ENCODE measurements at regions not wholly inside any gene's neighbourhood (a gene's known extent, or its start where the extent isn't known, plus 50 kb on each side); places are given as distances from the start of the nearest gene placed in this dataset.

DNA sequence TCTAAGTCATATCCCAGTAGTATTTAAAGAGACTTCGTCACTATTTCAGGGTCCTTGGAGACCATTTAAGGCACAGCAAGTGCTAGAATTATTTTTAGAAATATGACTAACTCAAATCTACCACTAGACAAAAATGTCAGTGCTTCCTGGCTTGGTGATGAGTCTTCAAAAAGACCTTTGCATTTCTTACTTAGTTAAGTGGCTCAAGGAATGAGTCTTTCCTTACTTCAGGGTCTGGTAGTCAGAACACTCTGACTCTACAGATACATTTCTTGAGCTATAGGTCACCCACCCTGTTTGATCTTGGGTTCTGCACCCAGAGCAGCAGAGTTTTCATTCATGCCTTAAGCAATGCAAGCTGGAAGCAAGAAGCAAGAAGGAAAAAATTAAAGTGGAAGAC is 191.0 kb upstream of the HTR2A start:
- 81% methylated on average over 1 of the region's 1 CpG for WGBS
- no peaks in the 10 kb centered on the region for H3K9me3 ChIP-seq (ENCODE audit: control insufficient read depth in 4 of 4, low read length in 3 of 4)
- H3K36me3 ChIP-seq (ENCODE audit: control insufficient read depth in 4 of 4, insufficient read depth in 3 of 4, low read depth in 1 of 4, low read length in 3 of 4): no peaks in the 10 kb centered on the region
- H3K27me3 ChIP-seq (ENCODE audit: control insufficient read depth in 4 of 4, insufficient read depth in 4 of 4, low read length in 3 of 4): no peaks in the 10 kb centered on the region
- DNase-seq (ENCODE audit: low spot score): no peak
- TF ChIP-seq GABPA (IDR thresholded peaks at IDR 0.05 in 1 of 2, conservative IDR thresholded peaks at IDR 0.05 in 1 of 2) (no peak), TAF1 (conservative IDR thresholded peaks at IDR 0.05) (no peak), SP1 (IDR thresholded peaks at IDR 0.05) (no peak), EGR1 (IDR thresholded peaks at IDR 0.05; ENCODE audit: low read depth in 2 of 2) (no peak)
- no peaks in the 10 kb centered on the region for H3K4me1 ChIP-seq (ENCODE audit: control insufficient read depth in 4 of 4, insufficient read depth in 4 of 4, low read length in 3 of 4)
- no peak overlapping the region for H3K9ac ChIP-seq (ENCODE audit: low read depth in 1 of 2, low read length in 2 of 2)
- no peak overlapping the region for H3K4me3 ChIP-seq (ENCODE audit: low read depth in 1 of 3, low read length in 3 of 3)
- no peak overlapping the region for H3K27ac ChIP-seq (ENCODE audit: low read depth in 1 of 2, low read length in 2 of 2)

DNA sequence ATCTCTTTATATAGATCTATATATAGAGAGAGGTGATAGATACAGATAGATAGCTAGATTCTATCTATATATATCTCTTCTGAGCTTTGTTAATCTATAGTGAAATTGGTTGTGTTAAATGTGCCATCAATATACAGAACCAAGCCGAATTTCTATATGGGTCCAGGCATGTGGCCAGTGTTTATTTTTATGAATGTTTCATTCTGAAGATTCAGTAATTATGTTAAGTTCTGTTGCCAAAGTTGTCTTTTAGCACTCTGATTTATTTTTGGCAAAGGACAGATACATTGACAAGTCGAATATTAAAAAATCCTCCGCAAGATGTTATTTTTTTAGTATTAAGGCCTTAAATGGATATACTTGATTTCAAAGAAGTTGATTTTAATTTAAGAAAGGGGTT is 190.4 kb upstream of the HTR2A start:
- no peaks in the 10 kb centered on the region for H3K4me1 ChIP-seq (ENCODE audit: control insufficient read depth in 4 of 4, insufficient read depth in 4 of 4, low read length in 3 of 4)
- no peaks in the 10 kb centered on the region for H3K9me3 ChIP-seq (ENCODE audit: control insufficient read depth in 4 of 4, low read length in 3 of 4)
- H3K36me3 ChIP-seq (ENCODE audit: control insufficient read depth in 4 of 4, insufficient read depth in 3 of 4, low read depth in 1 of 4, low read length in 3 of 4): no peaks in the 10 kb centered on the region
- no peak for DNase-seq (ENCODE audit: low spot score)
- 88% methylated on average over 3 of the region's 3 CpGs for WGBS
- H3K4me3 ChIP-seq (ENCODE audit: low read depth in 1 of 3, low read length in 3 of 3): no peak overlapping the region
- H3K27ac ChIP-seq (ENCODE audit: low read depth in 1 of 2, low read length in 2 of 2): no peak overlapping the region
- no peaks in the 10 kb centered on the region for H3K27me3 ChIP-seq (ENCODE audit: control insufficient read depth in 4 of 4, insufficient read depth in 4 of 4, low read length in 3 of 4)
- no peak overlapping the region for H3K9ac ChIP-seq (ENCODE audit: low read depth in 1 of 2, low read length in 2 of 2)
- TF ChIP-seq YY1 (IDR thresholded peaks at IDR 0.05): no peak
- no peak for TF ChIP-seq FOXA2 (IDR thresholded peaks at IDR 0.05)
- TF ChIP-seq RAD21 (IDR thresholded peaks at IDR 0.05): no peak
- TF ChIP-seq GABPA (IDR thresholded peaks at IDR 0.05 in 1 of 2, conservative IDR thresholded peaks at IDR 0.05 in 1 of 2): no peak
- no peak for TF ChIP-seq TAF1 (conservative IDR thresholded peaks at IDR 0.05)
- no peak for TF ChIP-seq SP1 (IDR thresholded peaks at IDR 0.05)
- no peak for TF ChIP-seq RXRA (IDR thresholded peaks at IDR 0.05)
- no peak for TF ChIP-seq NR2F2 (IDR thresholded peaks at IDR 0.05)

DNA sequence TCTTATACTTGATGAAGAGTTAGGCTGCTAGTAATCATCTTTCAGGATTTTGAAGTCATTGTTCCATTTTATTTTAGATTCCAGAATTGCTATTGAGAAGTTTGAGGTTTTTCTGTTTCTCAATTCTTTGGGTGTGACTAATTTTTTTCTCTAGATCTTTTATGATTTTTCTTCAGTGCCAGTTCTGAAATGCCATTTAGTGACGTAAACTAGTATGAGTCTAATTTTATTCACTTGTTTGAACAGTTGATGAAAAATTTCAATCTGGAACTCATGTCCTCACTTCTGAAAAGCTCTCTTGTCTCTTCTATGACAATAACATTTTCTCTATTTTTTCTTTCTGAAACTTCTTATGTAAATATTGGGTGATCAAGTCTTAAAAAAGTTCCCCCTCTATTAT is 188.5 kb upstream of the HTR2A start:
- Histone ChIP-seq H3K9ac (ENCODE audit: low read depth in 1 of 2, low read length in 2 of 2) (no peak overlapping the region), H3K27me3 (ENCODE audit: control insufficient read depth in 4 of 4, insufficient read depth in 4 of 4, low read length in 3 of 4) (no peaks in the 10 kb centered on the region), H3K4me1 (ENCODE audit: control insufficient read depth in 4 of 4, insufficient read depth in 4 of 4, low read length in 3 of 4) (no peaks in the 10 kb centered on the region), H3K4me3 (ENCODE audit: low read depth in 1 of 3, low read length in 3 of 3) (no peak overlapping the region), H3K9me3 (ENCODE audit: control insufficient read depth in 4 of 4, low read length in 3 of 4) (no peaks in the 10 kb centered on the region), H3K27ac (ENCODE audit: low read depth in 1 of 2, low read length in 2 of 2) (no peak overlapping the region), H3K36me3 (ENCODE audit: control insufficient read depth in 4 of 4, insufficient read depth in 3 of 4, low read depth in 1 of 4, low read length in 3 of 4) (no peaks in the 10 kb centered on the region)
- TF ChIP-seq GABPA (IDR thresholded peaks at IDR 0.05 in 1 of 2, conservative IDR thresholded peaks at IDR 0.05 in 1 of 2) (no peak), EGR1 (IDR thresholded peaks at IDR 0.05; ENCODE audit: low read depth in 2 of 2) (no peak), RXRA (IDR thresholded peaks at IDR 0.05) (no peak), TAF1 (conservative IDR thresholded peaks at IDR 0.05) (no peak), NR2F2 (IDR thresholded peaks at IDR 0.05) (no peak), HNF4A (conservative IDR thresholded peaks at IDR 0.05) (no peak), RAD21 (IDR thresholded peaks at IDR 0.05) (no peak), JUND (IDR thresholded peaks at IDR 0.05) (no peak), FOXA2 (IDR thresholded peaks at IDR 0.05) (no peak), HNF4G (IDR thresholded peaks at IDR 0.05) (no peak), SP1 (IDR thresholded peaks at IDR 0.05) (no peak), YY1 (IDR thresholded peaks at IDR 0.05) (no peak), FOXA1 (IDR thresholded peaks at IDR 0.05) (no peak)
- TF ChIP-seq, protein P1, sequence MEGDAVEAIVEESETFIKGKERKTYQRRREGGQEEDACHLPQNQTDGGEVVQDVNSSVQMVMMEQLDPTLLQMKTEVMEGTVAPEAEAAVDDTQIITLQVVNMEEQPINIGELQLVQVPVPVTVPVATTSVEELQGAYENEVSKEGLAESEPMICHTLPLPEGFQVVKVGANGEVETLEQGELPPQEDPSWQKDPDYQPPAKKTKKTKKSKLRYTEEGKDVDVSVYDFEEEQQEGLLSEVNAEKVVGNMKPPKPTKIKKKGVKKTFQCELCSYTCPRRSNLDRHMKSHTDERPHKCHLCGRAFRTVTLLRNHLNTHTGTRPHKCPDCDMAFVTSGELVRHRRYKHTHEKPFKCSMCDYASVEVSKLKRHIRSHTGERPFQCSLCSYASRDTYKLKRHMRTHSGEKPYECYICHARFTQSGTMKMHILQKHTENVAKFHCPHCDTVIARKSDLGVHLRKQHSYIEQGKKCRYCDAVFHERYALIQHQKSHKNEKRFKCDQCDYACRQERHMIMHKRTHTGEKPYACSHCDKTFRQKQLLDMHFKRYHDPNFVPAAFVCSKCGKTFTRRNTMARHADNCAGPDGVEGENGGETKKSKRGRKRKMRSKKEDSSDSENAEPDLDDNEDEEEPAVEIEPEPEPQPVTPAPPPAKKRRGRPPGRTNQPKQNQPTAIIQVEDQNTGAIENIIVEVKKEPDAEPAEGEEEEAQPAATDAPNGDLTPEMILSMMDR (IDR thresholded peaks at IDR 0.05; ENCODE audit: low read depth, low read length, missing input control): no peak
- TF ChIP-seq, protein P2, sequence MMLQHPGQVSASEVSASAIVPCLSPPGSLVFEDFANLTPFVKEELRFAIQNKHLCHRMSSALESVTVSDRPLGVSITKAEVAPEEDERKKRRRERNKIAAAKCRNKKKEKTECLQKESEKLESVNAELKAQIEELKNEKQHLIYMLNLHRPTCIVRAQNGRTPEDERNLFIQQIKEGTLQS (IDR thresholded peaks at IDR 0.05): no peak
- TF ChIP-seq, protein P3, sequence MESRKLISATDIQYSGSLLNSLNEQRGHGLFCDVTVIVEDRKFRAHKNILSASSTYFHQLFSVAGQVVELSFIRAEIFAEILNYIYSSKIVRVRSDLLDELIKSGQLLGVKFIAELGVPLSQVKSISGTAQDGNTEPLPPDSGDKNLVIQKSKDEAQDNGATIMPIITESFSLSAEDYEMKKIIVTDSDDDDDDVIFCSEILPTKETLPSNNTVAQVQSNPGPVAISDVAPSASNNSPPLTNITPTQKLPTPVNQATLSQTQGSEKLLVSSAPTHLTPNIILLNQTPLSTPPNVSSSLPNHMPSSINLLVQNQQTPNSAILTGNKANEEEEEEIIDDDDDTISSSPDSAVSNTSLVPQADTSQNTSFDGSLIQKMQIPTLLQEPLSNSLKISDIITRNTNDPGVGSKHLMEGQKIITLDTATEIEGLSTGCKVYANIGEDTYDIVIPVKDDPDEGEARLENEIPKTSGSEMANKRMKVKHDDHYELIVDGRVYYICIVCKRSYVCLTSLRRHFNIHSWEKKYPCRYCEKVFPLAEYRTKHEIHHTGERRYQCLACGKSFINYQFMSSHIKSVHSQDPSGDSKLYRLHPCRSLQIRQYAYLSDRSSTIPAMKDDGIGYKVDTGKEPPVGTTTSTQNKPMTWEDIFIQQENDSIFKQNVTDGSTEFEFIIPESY (IDR thresholded peaks at IDR 0.05): no peak
- TF ChIP-seq, protein P4, sequence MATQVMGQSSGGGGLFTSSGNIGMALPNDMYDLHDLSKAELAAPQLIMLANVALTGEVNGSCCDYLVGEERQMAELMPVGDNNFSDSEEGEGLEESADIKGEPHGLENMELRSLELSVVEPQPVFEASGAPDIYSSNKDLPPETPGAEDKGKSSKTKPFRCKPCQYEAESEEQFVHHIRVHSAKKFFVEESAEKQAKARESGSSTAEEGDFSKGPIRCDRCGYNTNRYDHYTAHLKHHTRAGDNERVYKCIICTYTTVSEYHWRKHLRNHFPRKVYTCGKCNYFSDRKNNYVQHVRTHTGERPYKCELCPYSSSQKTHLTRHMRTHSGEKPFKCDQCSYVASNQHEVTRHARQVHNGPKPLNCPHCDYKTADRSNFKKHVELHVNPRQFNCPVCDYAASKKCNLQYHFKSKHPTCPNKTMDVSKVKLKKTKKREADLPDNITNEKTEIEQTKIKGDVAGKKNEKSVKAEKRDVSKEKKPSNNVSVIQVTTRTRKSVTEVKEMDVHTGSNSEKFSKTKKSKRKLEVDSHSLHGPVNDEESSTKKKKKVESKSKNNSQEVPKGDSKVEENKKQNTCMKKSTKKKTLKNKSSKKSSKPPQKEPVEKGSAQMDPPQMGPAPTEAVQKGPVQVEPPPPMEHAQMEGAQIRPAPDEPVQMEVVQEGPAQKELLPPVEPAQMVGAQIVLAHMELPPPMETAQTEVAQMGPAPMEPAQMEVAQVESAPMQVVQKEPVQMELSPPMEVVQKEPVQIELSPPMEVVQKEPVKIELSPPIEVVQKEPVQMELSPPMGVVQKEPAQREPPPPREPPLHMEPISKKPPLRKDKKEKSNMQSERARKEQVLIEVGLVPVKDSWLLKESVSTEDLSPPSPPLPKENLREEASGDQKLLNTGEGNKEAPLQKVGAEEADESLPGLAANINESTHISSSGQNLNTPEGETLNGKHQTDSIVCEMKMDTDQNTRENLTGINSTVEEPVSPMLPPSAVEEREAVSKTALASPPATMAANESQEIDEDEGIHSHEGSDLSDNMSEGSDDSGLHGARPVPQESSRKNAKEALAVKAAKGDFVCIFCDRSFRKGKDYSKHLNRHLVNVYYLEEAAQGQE (IDR thresholded peaks at IDR 0.05): no peak
- TF ChIP-seq, protein P5, sequence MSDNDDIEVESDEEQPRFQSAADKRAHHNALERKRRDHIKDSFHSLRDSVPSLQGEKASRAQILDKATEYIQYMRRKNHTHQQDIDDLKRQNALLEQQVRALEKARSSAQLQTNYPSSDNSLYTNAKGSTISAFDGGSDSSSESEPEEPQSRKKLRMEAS (IDR thresholded peaks at IDR 0.05): no peak
- DNase-seq (ENCODE audit: low spot score): no peak
- 89% methylated on average over 1 of the region's 1 CpG for WGBS
